Inflammatory macrophage treated with lipopolysaccharide for 1 hour (primary cell): ENCODE measurements at regions not wholly inside any gene's neighbourhood (a gene's known extent, or its start where the extent isn't known, plus 50 kb on each side); places are given as distances from the start of the nearest gene placed in this dataset.
"Not testable (repeated sequence)": the region's sequence is repeated elsewhere in the genome, so short reads cannot be mapped to it uniquely, and the experiment has no call there.

Source experiments
- DNase-seq, 2 donors: peaks; one replicate each; pipeline ENCODE4 v3.0.0-alpha.2; 2020 to 2022

DNA sequence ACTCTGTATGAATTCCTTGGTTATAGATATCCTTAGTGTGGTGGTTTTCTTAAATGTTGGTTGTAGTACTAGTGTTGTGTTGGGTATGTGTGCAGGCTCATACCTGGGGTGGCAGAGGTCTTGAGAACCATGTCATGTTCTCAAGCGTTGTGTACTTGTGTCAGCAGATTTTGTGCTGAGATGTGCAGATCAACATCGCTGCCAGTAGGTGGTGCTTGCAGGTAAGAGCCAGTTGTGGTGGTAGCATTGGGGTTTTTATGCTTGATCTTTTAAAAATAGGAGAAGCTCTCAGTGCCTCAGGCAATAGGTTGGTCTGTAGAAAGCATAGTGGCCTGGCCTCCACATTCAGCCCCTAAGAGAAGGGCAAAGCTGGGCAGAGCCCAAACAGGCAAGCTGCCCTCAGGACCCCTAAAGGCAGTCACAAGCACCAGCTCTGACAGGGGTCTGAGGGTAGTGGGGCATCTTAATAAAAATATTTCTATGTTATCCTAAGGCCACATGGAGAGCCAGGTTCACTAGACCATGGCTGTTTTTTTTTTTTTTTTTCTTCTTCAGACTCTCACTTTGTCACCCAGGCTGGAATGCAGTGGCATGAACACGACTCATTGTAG, 164.0 kb downstream of the IL20RB start:
- no peak for DNase-seq

DNA sequence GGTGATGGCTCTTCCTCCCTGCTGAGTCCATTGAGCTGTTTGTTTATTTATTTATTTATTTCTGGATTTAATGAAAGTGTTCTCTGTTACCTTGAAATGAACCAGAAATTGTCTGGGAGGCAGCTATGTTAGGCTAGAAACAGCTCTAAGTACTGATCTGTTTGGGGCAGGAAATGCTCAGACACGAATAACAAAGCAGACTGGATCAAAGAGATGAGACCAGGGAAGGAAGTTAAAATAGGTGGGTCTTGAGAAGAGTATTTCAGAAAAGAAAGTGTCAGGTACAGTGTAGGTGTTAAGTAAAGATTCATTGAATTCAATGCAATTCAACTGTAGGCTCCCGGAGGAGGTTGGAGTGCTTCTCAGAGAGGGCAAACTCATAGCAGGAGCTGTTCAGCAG, 173.3 kb downstream of the IL20RB start:
- no peak for DNase-seq

DNA sequence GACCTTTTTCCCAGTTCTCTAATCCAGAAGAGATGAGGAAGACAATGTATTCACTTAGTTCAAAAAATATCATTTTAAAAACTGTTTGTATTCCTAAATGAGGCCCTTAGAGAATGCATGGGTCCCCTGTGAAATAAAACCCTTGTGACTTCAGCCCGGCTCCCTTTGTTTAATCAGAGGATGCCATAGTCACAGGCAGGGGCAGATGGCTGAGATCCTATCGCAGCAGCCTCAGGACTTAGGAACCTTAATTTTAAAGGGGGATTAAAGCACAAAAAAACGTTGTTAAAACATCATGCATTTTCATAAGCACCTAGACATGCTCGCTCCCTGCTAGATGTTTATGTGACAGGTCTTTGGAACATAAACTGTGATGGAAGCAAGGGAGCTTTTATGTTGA, 176.6 kb downstream of the IL20RB start:
- no peak for DNase-seq

DNA sequence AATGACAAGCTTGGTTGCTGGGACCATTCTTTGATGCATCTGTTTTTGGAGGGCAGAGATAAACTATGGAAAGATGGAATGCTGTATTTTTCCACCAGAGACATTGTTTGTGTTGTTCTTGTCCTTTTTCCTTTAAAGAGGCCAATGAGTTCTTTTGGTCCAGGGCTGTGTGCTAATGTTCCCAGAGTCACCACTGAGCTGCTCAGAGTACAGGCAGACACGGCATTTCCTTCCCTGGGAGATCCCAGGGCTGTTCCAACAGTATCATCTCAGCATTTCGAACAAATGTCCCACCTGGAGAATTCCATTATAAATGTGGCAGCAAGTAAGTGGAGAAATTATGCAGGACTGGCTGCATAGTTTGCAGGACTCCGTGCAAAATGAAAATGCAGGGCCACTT, 190.6 kb downstream of the IL20RB start:
- no peak for DNase-seq

DNA sequence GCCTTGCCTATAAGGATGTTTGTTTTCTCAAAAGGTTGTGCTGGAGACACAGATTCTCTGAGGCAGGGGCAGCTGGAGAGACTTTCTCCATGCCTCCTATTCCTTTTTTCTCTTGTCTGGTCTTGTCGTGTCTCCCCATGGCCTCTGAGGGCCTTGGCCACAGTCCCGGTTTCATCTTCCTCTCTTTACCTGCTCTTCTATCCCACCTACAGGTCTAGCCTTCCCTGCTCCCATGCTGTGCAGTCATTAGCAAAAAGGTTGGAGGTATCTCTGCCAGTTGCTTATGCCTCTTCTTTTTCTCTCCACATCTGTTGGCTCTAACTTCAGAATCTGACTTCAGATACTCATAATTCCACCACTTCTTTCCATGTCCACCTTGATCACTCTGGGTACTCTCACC, 191.1 kb downstream of the IL20RB start:
- no peak for DNase-seq

DNA sequence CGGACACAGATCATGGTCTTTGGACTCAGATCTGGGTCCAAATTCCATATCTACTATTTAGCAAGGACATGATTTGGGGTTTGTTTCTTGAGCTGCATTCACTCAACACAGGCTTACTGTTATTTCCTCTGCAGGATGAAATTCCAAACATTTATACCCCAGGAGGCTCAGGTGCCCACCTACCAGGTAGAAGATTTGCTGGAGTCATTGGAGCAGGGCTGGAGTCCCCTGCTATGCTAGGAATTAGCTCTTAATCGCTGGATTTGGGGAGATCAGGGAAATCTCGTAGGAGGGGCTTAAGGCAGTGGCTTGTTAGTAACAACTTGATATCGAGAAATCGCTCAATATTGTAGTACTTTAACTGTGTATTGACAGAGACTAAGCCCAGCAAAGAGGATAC, 193.0 kb downstream of the IL20RB start:
- no peak for DNase-seq

DNA sequence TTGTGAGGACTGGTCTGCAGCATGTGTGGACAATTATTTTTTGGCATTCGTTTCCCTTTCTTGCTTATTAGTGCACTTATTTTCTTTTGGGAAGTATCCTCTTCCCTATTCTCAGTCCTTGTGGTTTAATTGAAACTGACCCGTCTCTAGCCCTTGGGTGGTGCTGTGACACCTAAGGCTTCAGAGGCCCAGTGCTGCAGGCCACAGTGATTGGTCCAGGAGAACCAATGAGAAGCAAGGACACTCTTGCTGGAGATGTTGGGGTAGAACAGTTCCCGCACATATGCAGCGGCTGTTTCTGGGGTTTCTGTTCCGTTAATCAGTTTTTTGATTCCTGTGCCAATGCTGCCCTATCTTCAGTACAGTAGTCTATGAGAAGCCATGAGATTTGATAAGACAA, 195.3 kb downstream of the IL20RB start:
- not testable (repeated sequence) for DNase-seq

DNA sequence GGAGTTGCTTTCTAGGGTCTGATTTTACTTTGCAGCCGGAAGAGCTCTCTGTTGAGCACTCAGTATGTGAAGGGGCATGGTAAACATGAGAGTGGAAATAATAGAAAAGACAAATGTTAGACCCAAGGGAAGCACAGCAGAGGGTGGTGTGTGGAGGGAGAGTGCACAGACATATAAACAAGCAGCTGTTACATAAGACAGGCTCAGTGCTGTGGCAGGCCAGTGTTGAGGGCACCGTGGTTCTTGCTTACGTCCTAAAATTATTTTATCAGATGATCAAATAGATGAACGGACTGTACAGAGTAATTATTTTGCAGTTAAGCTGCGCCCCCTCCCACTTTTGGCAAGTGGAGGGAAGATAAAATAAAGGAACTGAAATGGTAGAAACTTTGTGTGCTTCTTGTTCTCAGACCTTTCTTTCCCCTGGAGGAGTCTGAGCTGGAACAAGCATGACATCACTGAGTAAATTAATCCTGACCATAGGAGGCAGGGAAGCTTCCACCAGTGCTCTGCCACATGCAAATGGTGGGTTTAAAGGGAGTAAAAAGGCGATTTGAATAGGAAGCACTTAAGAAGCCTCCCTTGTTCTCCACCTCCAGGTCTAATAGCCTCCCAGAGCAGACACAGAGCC, 205.6 kb downstream of the IL20RB start:
- DNase-seq = no peak

DNA sequence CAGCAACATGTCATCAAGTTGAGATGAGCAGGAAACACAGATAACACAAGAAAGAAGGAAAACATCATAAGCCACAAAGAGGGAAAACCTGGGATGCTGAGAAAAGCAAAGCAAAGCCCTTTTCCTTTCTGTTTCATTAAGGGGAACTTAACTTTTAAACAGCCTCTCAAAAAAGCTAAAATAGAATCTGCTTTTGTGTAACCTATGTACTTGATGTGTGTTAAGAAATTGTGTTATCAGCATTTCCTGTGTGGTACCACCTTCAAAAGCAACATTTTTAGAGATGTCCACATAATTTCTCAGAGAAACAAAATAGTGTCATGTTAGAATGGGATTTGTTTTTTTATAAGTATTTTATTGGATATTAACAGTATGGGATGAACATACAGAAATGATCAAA, 206.2 kb downstream of the IL20RB start:
- no peak for DNase-seq

DNA sequence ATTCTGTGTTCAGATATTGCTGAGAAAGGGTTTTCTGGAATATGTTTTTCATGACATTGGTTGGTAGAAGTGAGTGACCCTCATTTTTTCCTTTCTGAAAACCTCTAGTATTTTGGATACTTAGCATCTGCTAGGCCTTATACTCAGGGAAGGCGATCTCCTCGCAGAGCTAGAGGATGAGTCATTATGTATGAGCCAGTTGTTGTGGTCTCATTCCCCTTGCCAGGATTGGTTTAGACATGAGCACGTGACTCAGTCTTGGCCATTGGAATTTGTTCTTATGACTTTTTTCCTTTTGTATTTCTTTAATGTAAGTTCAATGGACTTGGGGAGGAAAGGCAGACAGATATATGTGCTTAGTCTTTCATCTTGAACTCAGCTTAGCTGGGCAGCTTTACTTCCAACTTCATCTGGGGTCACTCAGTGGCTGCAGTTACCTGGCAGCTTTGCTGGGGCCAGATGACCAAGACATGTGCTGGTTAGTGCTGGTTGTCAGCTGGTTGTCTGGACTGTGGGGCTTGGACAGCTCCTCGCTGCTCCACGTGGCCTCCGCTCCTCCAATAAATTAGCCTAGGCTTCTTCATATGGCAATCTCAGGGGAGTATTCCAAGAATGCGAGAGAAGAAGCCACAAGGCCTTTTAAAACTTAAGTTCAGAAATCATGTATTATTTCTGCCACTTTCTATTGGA, 207.5 kb downstream of the IL20RB start:
- DNase-seq = no peak

DNA sequence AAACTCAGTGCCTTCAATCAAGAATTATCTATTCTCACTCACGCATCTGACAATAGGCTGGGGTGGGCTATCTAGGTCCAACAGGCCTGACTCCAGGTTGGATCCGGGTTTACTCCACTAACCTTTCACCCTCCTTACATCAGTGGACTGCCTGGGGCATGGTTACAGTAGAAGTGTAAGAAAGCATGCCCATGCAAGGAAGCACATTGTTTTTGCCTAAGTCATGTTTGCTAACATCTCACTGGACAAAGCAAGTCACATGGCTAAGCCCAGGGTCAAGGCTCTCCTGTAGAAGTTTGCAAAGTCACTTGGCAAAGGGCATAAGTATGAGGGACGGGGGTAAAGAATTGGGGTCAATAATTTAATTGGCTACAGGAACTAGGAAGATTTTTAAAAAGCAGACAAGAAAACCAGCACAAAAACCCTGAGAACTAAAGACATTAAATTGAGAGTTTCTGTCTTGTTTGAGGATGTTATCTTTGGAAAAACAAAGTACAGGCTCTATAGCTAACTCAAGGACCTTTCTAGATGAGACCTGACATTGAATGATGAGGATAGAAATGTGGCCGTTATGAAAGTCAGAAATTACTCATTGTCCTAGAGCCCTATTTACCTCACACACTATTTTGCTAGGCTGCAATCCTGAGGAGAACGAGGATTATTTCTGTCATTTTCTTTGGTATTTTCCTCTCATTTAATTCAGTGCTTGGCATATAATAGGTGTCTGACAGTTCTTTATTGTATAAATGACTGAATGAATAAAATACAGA, 214.2 kb downstream of the IL20RB start:
- DNase-seq = no peak

DNA sequence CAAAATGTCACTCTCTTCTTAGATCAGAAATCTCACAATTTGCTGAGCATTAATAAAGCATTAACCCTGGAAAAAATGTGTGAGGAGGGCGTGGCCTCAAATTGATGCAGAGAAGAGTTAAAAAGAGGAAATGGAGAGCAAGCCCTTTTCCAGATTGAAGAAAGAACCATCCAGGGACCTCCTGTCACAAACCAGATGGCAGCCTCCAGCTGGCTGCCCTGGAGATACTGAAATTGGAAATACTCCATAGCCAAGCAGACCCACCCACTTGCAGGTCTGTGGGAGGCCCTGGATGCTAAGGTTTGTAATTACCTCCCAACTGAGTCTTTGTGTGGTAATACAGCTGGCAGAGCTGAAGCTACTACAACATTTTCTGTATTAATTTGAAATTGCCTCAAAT, 214.9 kb downstream of the IL20RB start:
- DNase-seq = no peak

DNA sequence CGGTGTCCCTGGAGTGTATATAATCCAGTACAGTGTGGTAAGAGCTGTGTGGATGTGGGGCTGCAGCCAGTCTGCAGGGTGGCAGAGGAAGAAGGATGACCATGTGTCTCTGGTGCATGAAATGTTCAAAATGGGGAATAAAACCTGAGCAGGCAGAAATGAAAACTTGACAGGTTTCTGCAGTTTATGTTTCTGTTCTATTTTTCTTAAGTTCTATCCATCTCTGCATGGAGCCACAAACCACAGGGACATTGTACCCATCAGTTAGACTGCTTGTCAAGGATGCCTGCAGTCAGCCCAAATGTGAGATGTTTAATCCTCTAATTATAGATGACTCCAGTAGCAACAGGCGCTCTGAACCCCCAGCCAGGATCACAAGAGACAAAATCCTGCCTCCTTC, 216.7 kb downstream of the IL20RB start:
- no peak for DNase-seq

DNA sequence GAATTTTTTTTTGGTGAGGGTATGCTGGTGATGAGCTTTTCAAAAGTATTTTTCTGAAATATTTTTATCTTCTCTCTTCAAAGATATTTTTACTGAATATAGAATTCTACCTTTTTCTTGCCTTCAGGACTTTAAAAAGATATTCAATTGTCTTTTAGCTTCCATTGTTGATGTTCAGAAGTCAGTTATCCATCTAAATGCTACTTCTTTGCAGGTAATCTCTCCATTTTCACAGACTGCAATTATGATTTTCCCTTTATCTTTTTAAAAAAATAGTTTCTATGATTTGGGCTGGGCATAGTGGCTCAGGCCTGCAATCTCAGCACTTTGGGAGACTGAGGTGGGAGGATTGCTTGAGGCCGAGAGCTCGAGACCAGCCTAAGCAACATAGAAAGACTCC, 222.4 kb downstream of the IL20RB start:
- no peak for DNase-seq

DNA sequence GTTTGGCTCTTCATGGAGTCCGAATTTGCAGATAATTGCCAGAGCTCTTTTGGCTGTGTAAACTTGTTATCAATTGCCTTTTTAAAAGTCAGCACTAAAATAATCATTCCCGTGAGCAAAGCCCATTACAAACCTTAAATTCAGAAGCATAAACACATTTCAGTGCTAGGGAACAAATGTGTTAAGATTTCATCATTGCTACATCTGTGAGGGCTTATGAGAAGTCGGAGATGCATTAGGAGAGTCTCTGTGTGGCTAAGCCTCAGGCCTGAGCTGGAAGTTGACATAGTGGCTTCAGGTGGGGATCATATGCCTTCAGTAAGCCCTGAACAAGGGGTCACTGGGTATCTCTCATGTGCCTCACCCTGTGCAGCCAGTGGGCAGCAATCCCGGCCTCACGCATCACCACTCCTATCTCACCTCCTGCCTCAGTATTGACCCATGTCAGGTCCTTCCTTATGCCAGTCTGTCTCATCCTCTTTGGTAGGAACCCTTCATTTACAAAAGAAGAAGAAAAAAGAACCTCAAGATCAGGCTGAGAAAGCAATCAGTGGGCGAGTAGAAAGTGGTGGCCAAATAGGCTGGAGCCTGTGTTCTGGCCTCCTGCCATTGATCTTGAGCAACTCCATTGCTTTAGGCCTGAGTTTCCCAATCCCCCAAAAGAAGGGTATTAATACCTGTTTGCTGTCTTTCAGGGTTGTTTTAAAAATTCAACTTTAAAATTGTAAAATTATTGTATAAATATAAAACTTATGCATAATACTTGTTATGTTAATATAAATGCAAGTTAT, 233.5 kb downstream of the IL20RB start:
- DNase-seq = no peak

DNA sequence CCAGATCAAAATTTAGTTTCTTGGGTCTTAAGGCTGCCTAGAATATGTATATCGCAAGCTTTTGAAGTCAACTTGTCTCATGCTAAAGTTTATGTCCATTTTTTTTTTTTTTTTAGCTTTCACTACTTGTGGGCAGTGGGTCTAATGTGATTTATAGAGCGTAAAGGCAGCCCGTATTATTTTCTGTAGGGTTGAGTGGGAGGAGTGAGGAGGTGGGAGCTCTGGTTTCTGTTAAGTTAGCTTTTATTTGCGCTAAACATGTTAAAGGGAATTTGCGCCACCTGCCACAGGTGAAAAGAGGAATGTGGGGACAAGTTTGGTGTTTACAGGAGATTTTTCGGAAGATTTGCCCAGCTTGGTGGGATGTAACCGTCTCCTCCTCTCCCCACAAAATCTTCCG, 234.2 kb downstream of the IL20RB start:
- no peak for DNase-seq

DNA sequence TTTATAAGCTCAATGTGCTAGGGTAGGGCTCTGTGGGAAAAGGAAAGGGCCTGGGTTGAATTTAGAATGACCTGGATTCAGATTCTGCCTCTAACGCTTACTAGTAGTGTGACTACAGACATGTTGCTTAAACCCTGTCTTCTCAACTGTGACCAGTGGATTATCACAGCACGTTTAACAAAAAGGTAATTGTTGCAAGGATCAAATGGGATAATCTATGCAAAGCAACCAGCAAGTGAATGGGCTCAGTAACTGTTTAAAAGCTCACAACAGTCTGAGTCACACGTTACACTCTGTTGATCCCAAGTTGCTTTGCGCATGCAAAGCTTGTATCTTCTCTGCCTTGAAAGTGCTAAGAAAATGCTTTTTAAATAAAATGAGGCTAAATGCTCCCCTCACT, 236.5 kb downstream of the IL20RB start:
- no peak for DNase-seq

DNA sequence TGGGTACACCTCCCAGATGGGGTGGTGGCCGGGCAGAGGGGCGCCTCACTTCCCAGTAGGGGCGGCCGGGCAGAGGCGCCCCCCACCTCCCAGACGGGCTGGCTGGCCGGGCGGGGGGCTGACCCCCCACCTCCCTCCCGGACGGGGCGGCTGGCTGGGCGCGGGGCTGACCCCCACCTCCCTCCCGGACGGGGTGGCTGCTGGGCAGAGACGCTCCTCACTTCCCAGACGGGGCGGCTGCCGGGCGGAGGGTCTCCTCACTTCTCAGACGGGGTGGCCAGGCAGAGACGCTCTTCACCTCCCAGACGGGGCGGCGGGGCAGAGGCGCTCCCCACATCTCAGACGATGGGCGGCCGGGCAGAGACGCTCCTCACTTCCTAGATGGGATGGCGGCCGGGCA, 240.6 kb downstream of the IL20RB start:
- not testable (repeated sequence) for DNase-seq

DNA sequence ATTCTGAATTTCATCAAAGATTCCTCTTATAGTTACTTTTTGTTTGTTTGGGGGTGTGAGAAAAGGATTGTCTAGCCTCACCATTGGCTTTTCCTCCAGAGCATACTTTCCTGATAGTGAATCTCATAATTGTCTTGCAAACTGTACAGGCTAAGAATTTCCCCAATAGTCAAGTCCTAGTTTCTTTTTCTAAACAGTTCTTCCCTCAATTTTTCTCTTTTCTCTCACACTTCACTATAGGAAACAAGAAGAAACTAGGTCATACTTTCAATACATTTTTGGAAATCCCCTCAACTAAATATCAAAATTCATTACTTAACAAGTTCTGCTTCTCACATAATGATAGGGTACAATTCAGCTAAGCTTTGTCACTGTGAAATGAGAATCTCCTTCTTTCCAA, 241.9 kb downstream of the IL20RB start:
- DNase-seq = no peak

DNA sequence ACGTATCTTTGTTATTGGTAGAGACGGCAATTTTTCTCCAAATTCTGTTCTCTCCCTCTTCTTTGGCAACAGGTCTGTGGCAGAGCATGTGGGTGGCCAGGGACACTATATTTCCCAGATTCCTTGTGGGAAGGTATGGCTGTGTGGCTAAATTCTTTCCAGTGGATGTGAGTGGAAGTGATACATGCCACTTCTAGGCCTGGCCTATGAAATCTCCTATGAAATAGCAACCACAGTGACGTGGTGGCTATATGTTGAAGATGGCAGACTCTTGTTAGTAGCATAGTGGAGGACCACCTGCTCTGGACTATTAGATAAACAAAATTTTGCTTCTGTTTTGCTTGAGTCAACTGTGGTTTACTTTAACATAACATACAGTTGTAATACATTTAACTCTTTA, 243.3 kb downstream of the IL20RB start:
- DNase-seq = no peak

DNA sequence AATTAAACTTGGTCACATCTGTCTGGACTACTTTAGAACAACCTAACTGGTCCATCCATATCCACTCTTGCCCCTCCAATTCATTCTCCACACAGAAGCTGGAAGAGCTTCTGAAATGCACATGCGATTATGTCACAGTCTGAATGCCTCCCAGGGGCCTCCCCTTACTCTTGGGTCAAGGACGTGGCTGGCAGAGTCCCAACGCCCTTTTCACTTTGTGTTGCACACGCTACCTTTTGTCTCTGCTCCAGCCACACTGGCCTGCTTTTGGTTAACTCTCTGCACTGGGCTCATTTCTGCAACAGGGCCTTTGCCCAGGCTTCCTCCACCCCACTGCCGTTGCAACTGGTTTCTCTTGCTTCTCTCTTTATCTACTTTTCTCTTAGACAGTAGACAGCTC, 245.2 kb downstream of the IL20RB start:
- no peak for DNase-seq

DNA sequence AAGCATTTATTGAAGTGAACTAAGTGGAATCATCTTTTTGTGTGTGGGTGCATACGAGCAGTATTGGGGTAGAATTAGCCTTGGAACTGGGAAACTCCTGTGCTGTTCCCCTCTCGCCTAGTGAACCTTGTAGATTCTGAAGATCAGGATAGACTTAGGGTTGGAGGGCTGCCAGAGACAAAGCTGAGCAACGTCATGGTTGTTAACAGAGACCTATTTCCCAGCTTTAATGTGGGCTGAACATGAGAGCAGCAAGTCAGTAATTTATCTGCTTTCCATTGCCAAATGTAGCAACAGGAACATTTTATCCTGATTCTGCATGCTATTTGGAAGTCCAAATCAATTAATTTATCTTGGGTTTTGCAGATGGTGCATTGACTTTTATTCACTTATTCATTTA, 246.6 kb downstream of the IL20RB start:
- no peak for DNase-seq
